ENCODE measurements at regions not wholly inside any gene's neighbourhood (a gene's known extent, or its start where the extent isn't known, plus 50 kb on each side); places are given as distances from the start of the nearest gene placed in this dataset.

GRCh38 chr13:76086729-76087128 lies 450.6 kb downstream of the LMO7 start:
- DNase-seq (ENCODE audit: low read depth) = no peak

GRCh38 chr13:76067850-76068249 lies 431.7 kb downstream of the LMO7 start:
- no peak for DNase-seq (ENCODE audit: low read depth)

GRCh38 chr13:76053181-76053580 lies 417.1 kb downstream of the LMO7 start:
- DNase-seq (ENCODE audit: low read depth) = no peak

DNA sequence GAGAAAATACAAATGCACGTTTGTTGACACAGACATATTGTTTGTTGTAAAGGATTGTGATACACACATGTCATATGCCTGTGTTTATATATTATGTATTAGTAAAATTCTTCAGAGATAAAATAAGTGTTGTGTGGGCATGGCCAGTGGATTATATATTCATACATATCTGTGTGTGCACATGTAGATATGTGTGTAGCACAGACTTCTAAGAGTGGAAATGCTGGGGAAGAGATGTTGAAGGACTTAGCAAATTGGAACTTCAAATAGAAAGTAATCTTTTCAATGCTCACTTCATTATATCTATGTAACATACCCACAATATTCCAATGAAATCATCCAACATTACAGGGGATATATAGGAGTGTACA lies 413.2 kb downstream of the LMO7 start:
- DNase-seq (ENCODE audit: low read depth) = no peak

DNA sequence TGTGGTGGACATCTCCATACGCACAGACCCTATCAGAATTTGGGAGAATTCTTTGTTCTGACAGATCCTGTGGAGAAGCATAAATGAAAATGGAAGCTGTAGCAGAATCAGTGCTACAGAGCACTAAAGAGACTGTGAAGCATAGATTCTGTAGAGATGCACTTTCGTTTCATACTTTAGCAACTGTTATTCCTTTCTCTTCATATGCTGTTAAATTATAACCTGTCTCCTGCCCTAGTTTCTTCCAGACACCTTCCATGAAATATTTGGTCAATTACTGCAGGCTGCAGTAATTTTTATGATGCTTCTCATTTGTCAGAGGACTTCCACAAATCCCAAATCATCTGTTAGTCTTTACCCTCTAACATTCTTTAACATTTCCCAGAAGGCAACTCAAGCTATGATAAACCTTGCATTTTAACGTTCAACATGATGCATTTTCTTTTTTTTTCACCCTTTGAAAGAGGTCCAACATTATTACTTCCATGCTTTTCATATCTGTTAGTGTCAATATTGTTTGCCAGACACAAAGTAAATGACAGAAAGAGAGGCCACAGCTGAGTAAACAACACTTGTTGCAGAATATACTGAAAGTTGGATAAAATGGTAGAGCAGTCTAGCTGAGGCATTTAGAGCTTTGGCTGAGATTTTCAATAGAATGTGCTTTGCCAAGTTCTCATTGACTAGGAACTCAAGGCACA lies 412.7 kb downstream of the LMO7 start:
- DNase-seq (ENCODE audit: low read depth) = no peak

GRCh38 chr13:76048131-76048530 lies 412.0 kb downstream of the LMO7 start:
- DNase-seq (ENCODE audit: low read depth) = no peak

GRCh38 chr13:76043874-76044273 lies 407.7 kb downstream of the LMO7 start:
- DNase-seq (ENCODE audit: low read depth) = no peak

DNA sequence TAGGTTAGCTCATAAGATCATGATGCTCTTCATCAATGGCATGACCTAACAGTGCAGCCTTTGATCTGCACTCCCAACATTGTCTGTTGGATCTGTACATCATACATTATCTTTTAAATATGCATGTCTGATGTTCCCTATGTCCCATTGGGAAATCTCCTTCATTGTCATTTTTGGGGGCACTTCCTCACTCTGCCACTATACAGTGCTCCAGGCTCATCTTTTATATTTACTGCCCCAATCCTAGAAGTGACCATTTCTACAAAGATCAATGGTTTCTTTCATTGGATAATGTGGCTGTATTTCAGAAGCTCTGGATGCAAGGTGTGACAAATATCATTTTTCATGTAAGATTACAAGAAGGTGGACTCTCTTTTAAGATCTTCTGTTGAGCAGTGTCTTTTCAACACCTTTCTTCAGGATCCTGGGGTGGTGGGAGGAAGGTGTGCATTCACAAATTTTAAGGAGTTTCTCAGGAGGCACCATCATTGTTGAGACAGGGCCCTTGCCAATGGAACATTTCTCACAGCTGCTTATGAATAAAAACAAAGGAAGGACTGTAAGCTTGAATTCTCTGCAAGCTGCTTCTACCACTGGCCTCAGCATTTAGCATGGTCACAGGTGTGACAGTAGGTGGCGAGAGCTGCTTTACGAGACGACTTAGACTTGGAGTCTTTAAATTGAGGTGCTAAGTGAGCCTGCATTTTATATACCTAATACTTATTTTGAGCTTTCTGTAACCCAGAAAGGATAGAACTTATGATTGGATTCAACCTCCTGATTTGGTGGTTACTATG lies 403.0 kb downstream of the LMO7 start:
- DNase-seq (ENCODE audit: low read depth) = no peak

- no peak for DNase-seq (ENCODE audit: low read depth)
Observed at GRCh38 chr13:76036176-76036575, 400.0 kb downstream of the LMO7 start.

- DNase-seq (ENCODE audit: low read depth) = no peak
Observed at GRCh38 chr13:76035711-76036110, 399.6 kb downstream of the LMO7 start.

- DNase-seq (ENCODE audit: low read depth) = no peak
Observed at GRCh38 chr13:76029706-76030105, 393.6 kb downstream of the LMO7 start.

DNA sequence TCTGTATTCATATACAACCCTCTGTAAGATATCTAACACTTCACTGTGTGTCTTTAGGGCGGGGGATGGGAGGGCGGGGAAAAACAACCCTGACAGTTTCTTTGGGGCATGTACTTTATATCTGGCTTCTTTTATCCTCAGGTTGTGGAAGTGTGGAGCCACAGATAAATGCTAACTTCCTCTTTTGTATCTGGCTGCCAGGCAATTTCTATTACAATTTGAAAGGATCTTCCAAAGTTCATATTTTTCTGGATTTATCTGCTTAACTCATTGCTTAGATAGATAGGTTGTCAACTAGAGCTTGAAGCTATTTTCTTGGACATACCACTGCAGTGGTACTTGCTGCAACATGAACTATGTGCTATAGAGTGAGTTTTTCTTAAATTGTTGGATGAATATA lies 393.0 kb downstream of the LMO7 start:
- DNase-seq (ENCODE audit: low read depth) = no peak

DNA sequence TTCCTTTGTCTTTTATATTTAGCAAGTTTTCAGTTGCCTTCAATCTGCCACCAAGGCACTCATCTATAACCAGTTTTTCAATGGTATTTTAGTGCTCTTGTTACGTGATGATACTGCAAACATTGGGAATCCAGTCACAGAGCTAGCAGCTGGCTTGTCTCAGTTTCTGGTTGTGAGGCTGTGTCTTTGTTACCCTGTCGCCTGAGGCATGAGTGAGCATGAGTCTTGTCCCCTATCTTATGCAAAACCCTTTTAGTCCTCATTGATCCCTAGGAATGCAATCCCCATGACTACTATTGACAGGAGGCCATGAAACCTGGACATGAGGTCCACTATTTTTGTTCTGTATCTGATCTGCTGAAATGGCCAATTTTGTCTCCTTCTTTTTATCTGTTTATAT lies 391.0 kb downstream of the LMO7 start:
- DNase-seq (ENCODE audit: low read depth) = no peak

- DNase-seq (ENCODE audit: low read depth) = no peak
Observed at GRCh38 chr13:76025392-76025791, 389.3 kb downstream of the LMO7 start.

- DNase-seq (ENCODE audit: low read depth) = no peak
Observed at GRCh38 chr13:76024151-76024550, 388.0 kb downstream of the LMO7 start.

DNA sequence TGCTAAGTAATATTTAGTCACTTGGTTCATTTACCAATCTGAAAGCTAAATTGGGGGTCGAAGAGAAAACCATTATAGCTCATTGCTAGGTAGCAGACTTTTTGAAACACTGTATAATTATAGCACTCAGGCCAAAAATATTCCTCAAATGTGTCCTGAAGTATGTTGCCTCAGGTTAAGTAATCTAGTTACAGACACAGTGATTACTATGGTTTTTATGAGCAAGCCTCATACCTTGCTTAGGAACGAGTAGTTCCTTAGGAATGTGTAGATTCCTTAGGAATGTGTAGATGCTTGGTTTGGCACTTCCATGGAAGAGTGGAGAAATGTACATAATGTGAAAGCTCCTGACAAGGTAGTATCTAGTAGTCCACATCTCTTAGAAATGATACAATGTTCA lies 387.5 kb downstream of the LMO7 start:
- DNase-seq (ENCODE audit: low read depth) = no peak

DNA sequence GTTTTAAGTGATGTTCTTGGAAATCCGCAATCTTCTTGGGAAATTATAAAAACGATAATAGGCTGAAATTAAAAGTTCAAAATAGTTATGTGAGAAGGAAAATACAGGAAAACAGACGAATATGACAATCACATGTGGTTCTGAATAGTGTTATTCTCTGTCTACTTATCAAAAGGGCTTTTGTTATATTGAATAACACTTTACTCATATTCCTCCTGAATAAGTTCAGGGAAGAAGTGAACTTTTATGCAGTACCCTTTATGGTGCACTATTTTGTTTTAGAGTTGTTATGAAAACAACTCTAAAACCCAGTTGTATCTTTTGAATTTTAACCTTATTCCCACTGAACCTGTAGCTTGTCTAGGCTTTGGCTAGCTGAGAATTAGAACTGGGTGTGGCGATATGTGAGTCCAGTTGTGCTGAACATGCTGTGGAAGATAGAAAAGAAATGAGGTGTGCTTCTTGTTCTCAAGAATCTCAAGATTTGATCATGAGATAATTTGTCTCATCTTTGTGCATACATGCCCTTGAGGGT lies 384.4 kb downstream of the LMO7 start:
- DNase-seq (ENCODE audit: low read depth) = no peak

GRCh38 chr13:76019421-76020044 lies 383.4 kb downstream of the LMO7 start:
- DNase-seq (ENCODE audit: low read depth) = no peak

GRCh38 chr13:76017861-76018556 lies 381.9 kb downstream of the LMO7 start:
- no peak for DNase-seq (ENCODE audit: low read depth)

DNA sequence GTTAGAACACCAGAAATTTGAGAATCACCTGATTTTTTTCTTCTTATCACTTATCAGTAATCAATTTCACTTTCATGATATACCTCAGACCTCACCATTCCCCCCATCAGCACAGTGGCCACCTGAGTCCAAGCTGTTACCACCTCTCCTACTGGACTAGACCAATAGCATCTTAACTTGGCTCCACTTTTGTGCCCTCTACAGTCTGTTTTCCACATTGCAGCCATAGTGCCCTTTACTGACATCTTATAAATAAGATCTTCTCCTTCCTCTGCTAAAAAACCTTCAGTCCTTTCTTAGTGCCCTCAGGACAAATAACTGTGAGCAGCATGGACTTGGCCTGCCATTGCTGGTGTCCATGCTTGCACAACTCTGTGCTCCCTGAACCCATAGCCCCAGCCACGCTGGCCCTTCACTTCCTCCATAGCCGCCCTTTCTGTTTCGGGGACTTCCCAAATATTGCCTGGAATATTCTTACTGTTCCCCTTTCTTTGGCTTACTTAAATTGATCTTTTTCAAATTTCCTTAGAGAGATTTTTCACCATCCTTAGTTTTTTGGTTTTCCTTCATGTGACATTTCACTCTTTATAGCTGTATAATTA lies 380.8 kb downstream of the LMO7 start:
- DNase-seq (ENCODE audit: low read depth) = no peak

DNA sequence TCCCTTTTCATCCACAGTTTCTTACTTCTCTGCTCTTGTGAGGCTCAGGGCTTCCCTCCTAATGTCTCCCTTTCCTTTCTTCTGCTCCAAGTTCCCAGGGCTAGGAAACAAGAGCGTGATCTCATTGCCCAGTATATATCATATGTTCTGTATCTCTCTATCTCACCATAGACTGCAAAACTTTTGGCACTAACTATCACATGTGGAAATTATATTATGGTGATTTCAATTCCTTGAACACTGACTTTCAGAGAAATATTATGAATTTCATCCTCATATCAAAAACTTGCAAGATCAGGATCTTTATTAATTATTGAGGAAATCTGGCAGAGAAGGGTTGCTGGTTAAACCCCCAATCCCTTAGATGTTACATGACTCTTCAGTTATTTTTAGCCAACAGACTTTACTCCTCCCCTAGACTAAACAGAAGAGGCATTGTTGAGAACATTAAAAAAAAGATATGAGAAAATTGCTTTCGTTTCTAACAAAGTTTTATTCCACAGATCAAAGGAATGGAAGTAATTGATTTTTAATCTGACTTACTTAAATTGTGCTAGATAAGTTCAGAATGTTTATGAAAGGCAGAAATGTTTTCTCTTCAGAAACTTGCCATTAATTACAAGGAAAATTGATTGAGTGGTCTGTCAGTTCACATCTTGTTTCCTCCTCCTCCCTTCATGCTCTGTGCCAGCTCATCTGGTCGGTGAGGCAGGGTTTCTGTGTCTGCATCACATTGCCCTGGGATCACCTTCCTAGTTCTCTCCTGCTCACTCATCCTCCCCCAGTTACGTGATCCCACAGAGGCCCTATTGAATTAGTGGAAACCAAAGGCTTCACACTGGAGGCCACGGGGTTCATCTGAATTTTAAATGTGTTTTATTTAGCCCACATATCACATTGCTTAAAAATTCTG lies 378.5 kb downstream of the LMO7 start:
- no peak for DNase-seq (ENCODE audit: low read depth)
